ENCODE measurements at regions not wholly inside any gene's neighbourhood (a gene's known extent, or its start where the extent isn't known, plus 50 kb on each side); places are given as distances from the start of the nearest gene placed in this dataset.

GRCh38 chr12:19849208-19849607 lies 409.9 kb downstream of the AEBP2 start:
- no peak for TF ChIP-seq CTCF (IDR thresholded peaks at IDR 0.05; ENCODE audit: low read depth, low read length)
- TF ChIP-seq EZH2phosphoT487 (IDR thresholded peaks at IDR 0.05; ENCODE audit: low read depth) = no peak

Measured in OCI-LY3 (cell line).